ENCODE measurements at regions not wholly inside any gene's neighbourhood (a gene's known extent, or its start where the extent isn't known, plus 50 kb on each side); places are given as distances from the start of the nearest gene placed in this dataset.
A peak's percentile ranks its signal among the peaks of the same experiment; 100 is the strongest.

DNA sequence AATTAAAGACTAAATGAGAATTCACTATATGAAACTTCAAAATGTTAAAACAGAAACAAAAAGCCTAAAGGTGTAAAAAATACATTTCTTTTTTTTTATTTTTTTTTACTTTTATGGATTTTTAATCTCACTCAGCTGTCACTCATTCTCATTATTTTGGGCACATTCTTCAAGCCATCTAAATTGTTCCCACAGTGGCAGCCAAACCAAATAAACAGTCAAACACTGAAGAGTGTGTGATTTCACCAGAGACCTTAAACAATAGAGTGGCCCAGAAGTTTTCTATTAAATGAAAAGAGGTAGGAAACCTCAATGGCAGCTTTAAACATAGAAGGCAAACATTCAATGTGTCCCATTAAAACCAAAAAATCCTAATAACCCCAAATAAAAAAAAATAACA, 616.1 kb downstream of the OTOL1 start:
- DNase-seq (ENCODE audit: low spot score) (no peak), FAIRE-seq (no peak)

- FAIRE-seq (no peak), DNase-seq (ENCODE audit: low spot score) (no peak)
Observed at GRCh38 chr3:162117961-162118360, 621.4 kb downstream of the OTOL1 start.

GRCh38 chr3:162119651-162120050, 623.0 kb downstream of the OTOL1 start:
- FAIRE-seq: no peak

GRCh38 chr3:162122405-162122804, 625.8 kb downstream of the OTOL1 start:
- DNase-seq (ENCODE audit: low spot score): no peak
- no peak for FAIRE-seq

More at GRCh38 chr3:162119651-162120050, 623.0 kb downstream of the OTOL1 start:
- no peak for DNase-seq (ENCODE audit: low spot score)

DNA sequence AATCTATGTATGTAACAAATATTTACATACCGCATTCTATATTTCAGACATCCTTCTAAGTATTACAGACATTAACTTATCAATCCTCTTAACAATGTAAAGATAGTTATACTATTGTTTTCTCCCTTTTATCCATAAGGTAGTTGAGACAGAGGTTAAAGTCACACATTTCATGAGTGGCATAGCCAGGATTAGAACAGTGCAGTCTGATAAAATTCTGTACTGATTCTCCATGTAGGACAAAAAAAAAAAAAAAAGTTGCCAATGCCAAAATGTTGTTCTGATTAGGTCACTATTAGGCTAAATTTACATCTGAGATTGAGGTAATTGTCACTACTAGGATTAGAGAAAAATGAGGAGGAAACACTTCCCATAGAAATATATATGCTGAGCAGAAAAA, 629.2 kb downstream of the OTOL1 start:
- DNase-seq (ENCODE audit: low spot score) (no peak), FAIRE-seq (no peak)

GRCh38 chr3:162130582-162130981, 634.0 kb downstream of the OTOL1 start:
- no peak for FAIRE-seq
- DNase-seq (ENCODE audit: low spot score): no peak

DNA sequence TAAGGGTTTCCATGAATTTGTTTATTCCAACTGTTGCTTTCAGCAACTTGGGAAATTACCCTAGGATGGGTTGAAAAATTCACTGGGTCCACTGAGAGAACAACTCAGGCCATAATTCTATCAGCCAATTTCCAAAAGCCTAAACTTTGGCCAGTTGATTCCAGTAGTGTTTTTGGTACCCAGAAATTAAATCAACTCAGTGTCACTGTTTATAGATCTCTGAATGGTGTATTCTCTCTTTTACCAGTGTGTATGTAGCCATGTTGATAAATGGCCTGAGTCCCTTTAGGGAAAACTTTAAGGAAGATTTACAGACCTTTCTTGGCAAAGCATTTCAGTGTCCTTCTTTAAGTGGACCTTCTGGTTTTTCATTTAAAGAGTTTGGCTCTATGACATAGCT, 636.4 kb downstream of the OTOL1 start:
- no peak for DNase-seq (ENCODE audit: low spot score)
- no peak for FAIRE-seq

DNA sequence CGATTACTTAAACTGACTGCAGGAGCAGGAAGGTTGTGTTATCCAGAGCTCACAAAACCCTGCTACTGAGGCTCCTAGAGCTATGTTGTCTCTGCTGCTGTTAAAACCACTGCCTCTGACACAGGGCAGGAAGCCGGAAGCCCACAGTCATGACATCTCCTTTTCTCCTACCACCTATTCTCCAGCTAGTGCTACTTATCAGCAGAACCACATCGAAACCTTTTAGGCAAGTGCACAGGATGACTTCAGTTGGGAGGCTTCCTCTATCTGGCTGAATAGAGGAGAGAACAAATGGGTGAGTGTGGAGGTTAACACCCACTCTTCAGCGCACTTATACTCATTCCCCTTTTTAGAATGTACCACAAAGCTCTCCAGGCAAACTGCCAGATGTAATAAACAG, 638.0 kb downstream of the OTOL1 start:
- FAIRE-seq: no peak
- no peak for DNase-seq (ENCODE audit: low spot score)

DNA sequence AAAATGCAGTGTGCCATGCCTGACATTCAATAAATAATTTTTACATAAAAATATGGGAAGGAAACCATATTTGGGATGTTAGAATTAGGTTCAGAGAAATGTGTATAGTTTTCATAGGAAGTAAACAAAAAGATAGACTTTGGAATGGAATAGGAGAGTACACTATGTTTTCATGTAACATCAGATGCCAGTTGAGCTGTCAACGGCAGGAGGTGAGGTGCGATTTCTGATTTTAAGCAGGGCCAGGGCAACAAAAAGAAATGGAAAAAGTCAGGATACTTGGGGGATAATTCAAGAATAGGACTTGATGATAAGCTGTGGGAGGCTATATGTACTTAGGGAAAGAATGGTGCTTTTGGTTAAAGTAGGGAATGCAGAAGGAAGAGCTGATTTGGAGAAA, 639.5 kb downstream of the OTOL1 start:
- FAIRE-seq: no peak
- no peak for DNase-seq (ENCODE audit: low spot score)

DNA sequence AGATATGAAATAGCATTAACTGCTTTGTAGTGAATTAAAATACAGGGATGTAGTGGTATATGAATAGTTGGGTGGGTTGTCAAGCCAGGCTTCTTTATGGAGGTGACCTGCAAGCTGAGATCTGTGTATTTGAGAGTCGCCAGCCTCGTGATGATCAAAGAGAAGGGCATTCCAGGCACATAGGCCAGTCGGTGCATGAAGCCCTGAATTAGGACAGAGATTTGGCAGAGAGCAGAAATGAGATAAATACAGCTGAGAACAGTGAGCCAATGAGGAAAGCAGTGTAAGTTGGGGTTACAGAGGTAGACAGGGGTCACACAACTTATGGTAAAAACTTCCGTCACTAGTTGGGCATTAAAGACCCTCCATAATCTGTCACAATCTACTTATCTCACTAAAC, 641.9 kb downstream of the OTOL1 start:
- FAIRE-seq (no peak), DNase-seq (ENCODE audit: low spot score) (no peak)

GRCh38 chr3:162139841-162140240, 643.2 kb downstream of the OTOL1 start:
- FAIRE-seq (no peak), DNase-seq (ENCODE audit: low spot score) (no peak)

DNA sequence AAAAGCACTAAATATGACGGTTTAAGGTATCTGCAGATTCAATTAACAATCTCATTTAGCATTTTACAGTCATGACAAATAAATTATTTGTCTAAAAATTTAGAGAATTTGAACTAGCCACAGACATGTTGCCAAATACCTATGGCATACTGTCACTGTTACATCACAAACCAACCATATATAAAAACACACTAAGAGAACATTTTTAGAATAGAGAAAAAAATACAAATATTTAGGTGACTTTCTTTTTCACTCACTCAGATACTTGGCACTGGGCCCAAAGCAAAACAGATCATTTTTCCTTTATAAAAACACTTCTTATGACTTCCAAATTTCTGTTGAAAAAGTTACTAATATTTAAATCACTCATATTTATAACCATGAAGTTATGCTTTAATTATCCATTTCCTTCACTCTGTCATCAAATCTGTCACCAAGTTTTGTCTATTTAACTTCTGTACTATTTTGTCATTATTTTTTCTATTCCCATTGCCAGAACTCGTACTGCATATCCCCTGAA, 644.7 kb downstream of the OTOL1 start:
- DNase-seq (ENCODE audit: low spot score) (peak; percentile 46), FAIRE-seq (peak; percentile 70)

DNA sequence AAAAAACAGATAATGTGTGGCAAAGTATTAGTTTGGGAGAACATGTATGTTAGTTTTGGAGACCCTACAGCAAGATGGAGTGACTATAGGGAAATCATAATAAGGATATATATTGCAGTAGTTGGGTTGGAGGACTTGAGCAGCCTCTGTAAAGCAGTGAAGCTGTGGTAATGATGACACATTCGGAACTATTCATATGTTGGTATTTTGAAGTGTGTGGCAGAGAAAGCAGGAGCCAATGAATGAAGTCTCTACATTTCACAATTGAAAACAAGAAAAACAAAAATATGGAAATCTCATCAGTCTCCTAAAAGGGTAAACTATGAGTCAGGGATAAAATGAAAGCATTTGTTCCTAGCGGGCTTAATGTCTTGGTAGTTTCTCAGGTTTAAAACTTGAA, 645.9 kb downstream of the OTOL1 start:
- DNase-seq (ENCODE audit: low spot score) (no peak), FAIRE-seq (no peak)

GRCh38 chr3:162143180-162143579, 646.6 kb downstream of the OTOL1 start:
- FAIRE-seq: no peak
- DNase-seq (ENCODE audit: low spot score): no peak

GRCh38 chr3:162147996-162148395, 651.4 kb downstream of the OTOL1 start:
- DNase-seq (ENCODE audit: low spot score) (no peak), FAIRE-seq (no peak)

GRCh38 chr3:162150790-162151189, 654.2 kb downstream of the OTOL1 start:
- DNase-seq (ENCODE audit: low spot score) (no peak), FAIRE-seq (no peak)

- no peak for DNase-seq (ENCODE audit: low spot score)
- no peak for FAIRE-seq
Observed at GRCh38 chr3:162152636-162153035, 656.0 kb downstream of the OTOL1 start.

- FAIRE-seq (no peak), DNase-seq (ENCODE audit: low spot score) (no peak)
Observed at GRCh38 chr3:162161595-162161994, 665.0 kb downstream of the OTOL1 start.

- FAIRE-seq (no peak), DNase-seq (ENCODE audit: low spot score) (no peak)
Observed at GRCh38 chr3:162165346-162165745, 668.7 kb downstream of the OTOL1 start.

GRCh38 chr3:162166543-162166942, 669.9 kb downstream of the OTOL1 start:
- DNase-seq (ENCODE audit: low spot score) (no peak), FAIRE-seq (no peak)

DNA sequence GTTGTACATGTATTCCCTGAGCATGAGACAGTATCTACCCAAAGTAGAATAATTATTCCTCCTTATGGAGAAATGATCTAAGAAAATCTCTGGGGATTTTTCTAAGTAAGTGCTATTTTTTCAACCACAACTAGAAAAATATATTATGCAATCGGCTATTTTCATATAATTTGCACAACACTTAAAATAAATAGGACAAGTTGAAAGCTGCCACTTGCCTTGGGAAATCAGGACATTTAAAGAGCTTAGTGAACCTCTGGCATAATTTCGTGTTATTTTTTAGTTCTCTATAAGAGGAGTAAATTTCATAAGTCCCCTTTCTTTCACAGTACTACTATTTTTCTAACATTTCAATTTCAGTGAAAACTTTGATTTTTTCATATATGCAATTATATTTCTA, 672.1 kb downstream of the OTOL1 start:
- DNase-seq (ENCODE audit: low spot score): no peak
- no peak for FAIRE-seq

DNA sequence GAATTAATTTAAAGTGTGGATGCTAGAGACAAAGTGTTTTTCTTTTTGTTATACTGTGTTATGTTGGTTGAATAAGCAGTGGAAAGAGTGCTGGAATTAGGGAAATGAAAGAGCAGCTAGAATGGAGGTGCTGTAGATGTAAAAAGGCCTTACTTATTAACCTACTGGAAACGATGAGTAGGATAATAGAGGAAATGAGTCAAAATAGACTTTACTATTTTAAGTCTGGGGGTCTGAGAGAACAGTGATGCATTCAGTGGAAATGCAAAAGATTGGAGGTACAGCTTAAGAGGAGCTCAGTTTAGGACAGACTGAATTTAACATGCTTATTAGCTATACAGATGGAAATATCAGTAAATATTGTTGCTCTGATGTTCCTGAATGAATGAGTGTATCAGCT, 674.0 kb downstream of the OTOL1 start:
- peak; percentile 37 for DNase-seq (ENCODE audit: low spot score)
- no peak for FAIRE-seq

- DNase-seq (ENCODE audit: low spot score) (no peak), FAIRE-seq (no peak)
Observed at GRCh38 chr3:162171970-162172369, 675.4 kb downstream of the OTOL1 start.

- FAIRE-seq (no peak), DNase-seq (ENCODE audit: low spot score) (no peak)
Observed at GRCh38 chr3:162175145-162175544, 678.5 kb downstream of the OTOL1 start.

Measured in RCC 7860 (cell line).